Heart right ventricle (tissue), 16 donors: ENCODE measurements at regions not wholly inside any gene's neighbourhood (a gene's known extent, or its start where the extent isn't known, plus 50 kb on each side); places are given as distances from the start of the nearest gene placed in this dataset.
"Not testable (repeated sequence)": the region's sequence is repeated elsewhere in the genome, so short reads cannot be mapped to it uniquely, and the experiment has no call there.

Source experiments
- ATAC-seq, 8 donors: fragments of 200-7000 bp; cut with Tn5 transposase; one replicate each; pipeline ENCODE4 v1.9.1; 2020; ENCODE audit warnings: mild to moderate bottlenecking in 8 of 8, moderate library complexity in 8 of 8, moderate number of reproducible peaks in 1 of 8
- DNase-seq, 2 donors: peaks; one replicate each; pipeline ENCODE4 v3.0.0-alpha.2; 2020
- H3K27ac ChIP-seq, 10 donors: fragments of 200-600 bp; sonication (generic) in 2 of 10; one replicate each; pipeline versions ENCODE4 v1.5.0 to v1.8.0; 2020 to 2022; ENCODE audit warnings: mild to moderate bottlenecking in 3 of 10
- H3K27me3 ChIP-seq, 7 donors: fragments of 200-600 bp; one replicate each; pipeline ENCODE4 v1.8.0; 2021 to 2022; ENCODE audit warnings: mild to moderate bottlenecking in 2 of 7
- H3K36me3 ChIP-seq, 9 donors: fragments of 200-600 bp; sonication (generic) in 1 of 9; one replicate each; pipeline versions ENCODE4 v1.5.0 to v1.8.0; 2020 to 2022; ENCODE audit warnings: mild to moderate bottlenecking in 2 of 9
- H3K4me1 ChIP-seq, 9 donors: fragments of 200-600 bp; sonication (generic) in 1 of 9; one replicate each; pipeline versions ENCODE4 v1.5.0 to v1.8.0; 2020 to 2022; ENCODE audit warnings: mild to moderate bottlenecking in 4 of 9
- H3K4me3 ChIP-seq, 10 donors: fragments of 200-600 bp; sonication (generic) in 2 of 10; one replicate each; pipeline versions ENCODE4 v1.5.0 to v1.8.0; 2020 to 2022; ENCODE audit warnings: mild to moderate bottlenecking in 7 of 10, moderate library complexity in 2 of 10
- H3K9me3 ChIP-seq, 11 donors: fragments of 200-600 bp in 10 of 11; sonication (generic) in 2 of 11; one replicate each; pipeline versions ENCODE4 v1.5.0 to v1.8.0; 2013 to 2022; ENCODE audit warnings: mild to moderate bottlenecking in 2 of 11, control low read depth in 1 of 11, moderate library complexity in 1 of 11
- CTCF ChIP-seq, 9 donors: fragments of 200-600 bp; sonication (generic) in 2 of 9; IDR thresholded peaks; one replicate each; pipeline versions ENCODE4 v1.5.0 to v1.8.0; 2021 to 2022; ENCODE audit warnings: antibody characterized with exemption in 9 of 9, mild to moderate bottlenecking in 5 of 9, moderate library complexity in 1 of 9
- WGBS, 2 donors: extraction: QIAGEN DNeasy Blood & Tissue Kit; methylation state at CpG; one replicate each; pipeline ENCODE4 v1.1.7; 2013; ENCODE audit warnings: inconsistent platforms in 1 of 2; 5-methylcytosine and 5-hydroxymethylcytosine counted together
- intact Hi-C, 10 donors: fragments of 100-400 bp; cut with DNase I; formaldehyde crosslinking; loops; one replicate each; pipeline versions ENCODE4 v1.11.1 to v1.14.2; 2022
- donor health status: Arrhythmogenic right ventricular cardiomyopathy.
- donor health status: ischemic (EF 13 %, LVEDD 7.1; RV severe dilation, severe dysfunction).
- donor health status: healthy with polysubstance abuse.
- donor health status: DM: no; HTN: yes; CAD: no.
- donor health status: DM: no; HTN: no; CAD: no.
- donor health status: ischemic (EF 25% LVEDD 6.9; RV normal size, moderate dysfunction).
- donor health status: ischemic (EF 25% LVEDD 5.7; RV mildly dilated, moderate dysfunction).
- donor health status: healthy.
- donor health status: DM: yes; HTN: yes; CAD: no.
- donor health status: Ischemic cardiomyopathy.
- donor health status: ischemic (EF 35%, LVEDD 5.7; RV mildly dilated, moderate dysfunction).
- donor health status: nonischemic (EF 11% LVEDD 7.7; RV severe dilation, severe dysfunction).
- donor health status: DM: yes; HTN: yes; CAD: no.
- donor health status: PGD.
- donor health status: ischemic (EF 29% LVEDD 5.4; RV normal size, mild dysfunction).
- donor health status: nonischemic (EF 23%, LVEDD 6.1; RV moderate dilation, normal function).

- H3K9me3 ChIP-seq, H3K4me1 ChIP-seq, DNase-seq, H3K27me3 ChIP-seq, H3K36me3 ChIP-seq, H3K27ac ChIP-seq, H3K4me3 ChIP-seq, intact Hi-C loops, ATAC-seq: not testable (repeated sequence)
- peak in 2 of 9 donors; percentile 9 to 16 for TF ChIP-seq CTCF (IDR thresholded peaks at IDR 0.05)
- WGBS, 2 donors: 28 to 35% methylated on average over 1 of the region's 1 CpG
These were observed 92.0 kb downstream of the MRPL57 start for GRCh38 chr13:21268485-21268884.

GRCh38 chr13:21272439-21272838 lies 96.0 kb downstream of the MRPL57 start:
- not testable (repeated sequence) for ATAC-seq
- intact Hi-C loops: loop anchor here in 1 of 10 donors (10.0 kb wide), 1 partner anchor 1728 kb away; no protein-coding TSS in a partner anchor
- 92 to 96% methylated on average over 6 of the region's 6 CpGs for WGBS, 2 donors

DNA sequence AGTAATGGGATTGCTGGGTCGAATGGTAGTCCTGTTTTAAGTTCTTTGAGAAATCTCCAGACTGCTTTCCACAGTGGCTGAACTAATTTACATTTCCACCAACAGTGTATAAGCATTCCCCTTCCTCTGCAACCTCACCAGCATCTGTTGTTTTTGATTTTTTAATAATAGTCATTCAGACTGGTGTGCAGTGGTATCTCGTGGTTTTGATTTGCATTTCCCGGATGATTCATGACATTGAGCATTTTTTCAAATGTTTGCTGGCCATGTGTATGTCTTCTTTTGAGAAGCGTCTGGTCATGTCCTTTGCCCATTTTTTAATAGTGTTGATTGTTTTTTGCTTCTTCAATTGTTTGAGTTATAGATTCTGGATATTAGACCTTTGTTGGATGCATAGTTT lies 98.0 kb downstream of the MRPL57 start:
- not testable (repeated sequence) for H3K36me3 ChIP-seq, H3K4me3 ChIP-seq, DNase-seq, H3K4me1 ChIP-seq, ATAC-seq, H3K9me3 ChIP-seq, H3K27me3 ChIP-seq, H3K27ac ChIP-seq
- intact Hi-C loops: loop anchor here in 1 of 10 donors (10.0 kb wide), 1 partner anchor 1730 kb away; no protein-coding TSS in a partner anchor
- 77 to 83% methylated on average over 4 of the region's 4 CpGs for WGBS, 2 donors

More at GRCh38 chr13:21272439-21272838, 96.0 kb downstream of the MRPL57 start:
- H3K27me3 ChIP-seq, H3K4me1 ChIP-seq, DNase-seq, H3K27ac ChIP-seq, H3K9me3 ChIP-seq, H3K36me3 ChIP-seq, H3K4me3 ChIP-seq: not testable (repeated sequence)

DNA sequence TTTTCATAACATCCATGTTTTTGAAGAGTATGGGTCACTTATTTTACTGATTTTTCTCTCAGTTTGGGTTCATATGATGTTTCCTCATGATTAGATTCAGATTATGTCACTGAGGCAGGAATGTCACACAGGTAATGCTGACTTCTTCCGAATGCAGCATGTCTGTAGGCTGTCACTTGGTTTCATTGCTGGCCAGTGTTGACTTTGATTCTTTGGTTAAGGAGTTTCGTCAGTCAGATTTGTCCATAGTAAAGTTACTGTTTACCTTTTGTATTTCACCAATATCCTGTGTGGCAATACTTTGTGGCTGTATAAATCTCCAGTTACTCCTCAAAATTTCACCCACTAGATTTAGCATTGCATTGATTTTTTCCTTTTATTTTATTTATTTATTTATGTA lies 105.6 kb downstream of the MRPL57 start:
- H3K4me1 ChIP-seq: no peaks in the 10 kb centered on the region
- no peak overlapping the region for H3K4me3 ChIP-seq
- ATAC-seq (no peak), DNase-seq (no peak)
- peaks cover 0 to 4% (median 0%) of the 10 kb centered on the region in 11 donors for H3K9me3 ChIP-seq
- intact Hi-C loops: no loop called here
- WGBS, 2 donors: 85 to 90% methylated on average over 2 of the region's 2 CpGs
- peaks cover 0 to 16% (median 4%) of the 10 kb centered on the region in 7 donors for H3K27me3 ChIP-seq
- H3K27ac ChIP-seq: no peak overlapping the region
- no peak for TF ChIP-seq CTCF (IDR thresholded peaks at IDR 0.05)
- H3K36me3 ChIP-seq: no peaks in the 10 kb centered on the region

DNA sequence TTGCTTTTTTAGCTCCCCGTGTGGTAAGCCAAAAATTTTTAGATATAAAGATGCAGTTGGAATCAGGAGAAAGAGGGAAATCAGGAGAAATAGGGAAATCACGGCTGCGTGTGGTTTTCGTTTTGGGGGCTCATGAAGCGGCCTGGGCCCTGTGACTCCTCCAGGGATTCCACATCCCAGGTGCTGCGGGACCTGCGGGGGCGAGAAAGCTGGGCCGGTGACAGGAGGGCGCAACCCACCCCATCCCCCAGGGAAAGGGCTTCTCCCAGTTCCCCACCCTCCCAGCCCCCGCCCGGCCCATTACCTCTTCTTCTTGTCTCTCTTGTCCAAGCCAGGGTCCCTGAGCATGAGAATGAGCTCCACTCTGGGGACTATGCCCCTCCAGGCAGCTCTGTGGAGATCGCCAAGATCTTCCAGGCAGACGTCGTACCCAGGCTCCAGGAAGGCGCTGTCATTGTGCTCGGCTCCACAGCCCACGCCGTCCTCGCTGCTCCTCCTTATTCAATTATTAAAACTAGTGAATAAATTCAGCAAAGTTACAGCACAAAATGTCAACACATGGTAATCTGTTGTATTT lies 111.0 kb downstream of the MRPL57 start:
- Histone ChIP-seq H3K27ac (no peak overlapping the region), H3K9me3 (peaks cover 0 to 4% (median 0%) of the 10 kb centered on the region in 11 donors), H3K27me3 (peaks cover 0 to 9% (median 0%) of the 10 kb centered on the region in 7 donors), H3K4me1 (no peaks in the 10 kb centered on the region), H3K36me3 (no peaks in the 10 kb centered on the region), H3K4me3 (no peak overlapping the region)
- 82 to 84% methylated on average over 20 of the region's 20 CpGs for WGBS, 2 donors
- intact Hi-C loops: no loop called here
- ATAC-seq (no peak), DNase-seq (no peak)
- no peak for TF ChIP-seq CTCF (IDR thresholded peaks at IDR 0.05)
